Activated naive CD4-positive, alpha-beta T cell treated with anti-CD3 and anti-CD28 coated beads, Interleukin-2, amount 50 U/mL, for 24 hours (primary cell): ENCODE measurements at regions not wholly inside any gene's neighbourhood (a gene's known extent, or its start where the extent isn't known, plus 50 kb on each side); places are given as distances from the start of the nearest gene placed in this dataset.
"Not testable (repeated sequence)": the region's sequence is repeated elsewhere in the genome, so short reads cannot be mapped to it uniquely, and the experiment has no call there.

ENCODE experiments used
- H3K27ac Mint-ChIP-seq: one replicate; pipeline ENCODE4 v1.8.0; 2021; ENCODE audit warnings: mild to moderate bottlenecking, mixed read lengths
- H3K27me3 Mint-ChIP-seq: one replicate; pipeline ENCODE4 v1.8.0; 2021; ENCODE audit warnings: mixed read lengths
- H3K36me3 Mint-ChIP-seq: one replicate; pipeline ENCODE4 v1.8.0; 2021; ENCODE audit warnings: mixed read lengths
- H3K4me1 Mint-ChIP-seq: one replicate; pipeline ENCODE4 v1.8.0; 2021; ENCODE audit warnings: mixed read lengths
- H3K4me3 Mint-ChIP-seq: one replicate; pipeline ENCODE4 v1.8.0; 2021; ENCODE audit warnings: mild to moderate bottlenecking, mixed read lengths
- H3K9me3 Mint-ChIP-seq: one replicate; pipeline ENCODE4 v1.8.0; 2021; ENCODE audit warnings: mixed read lengths

- H3K4me3 Mint-ChIP-seq, result no peak overlapping the region
- peaks cover 3% of the 10 kb centered on the region for H3K9me3 Mint-ChIP-seq
- H3K36me3 Mint-ChIP-seq, result no peaks in the 10 kb centered on the region
- H3K27me3 Mint-ChIP-seq, result peaks cover 21% of the 10 kb centered on the region
- peaks cover 44% of the 10 kb centered on the region for H3K4me1 Mint-ChIP-seq
- no peak overlapping the region for H3K27ac Mint-ChIP-seq
Measured at GRCh38 chr9:117826837-117827236, 122.6 kb downstream of the TLR4 start.

- H3K9me3 Mint-ChIP-seq, result peaks cover 3% of the 10 kb centered on the region
- no peaks in the 10 kb centered on the region for H3K36me3 Mint-ChIP-seq
- H3K4me1 Mint-ChIP-seq, result peaks cover 44% of the 10 kb centered on the region
- H3K27me3 Mint-ChIP-seq, result peaks cover 21% of the 10 kb centered on the region
- H3K4me3 Mint-ChIP-seq, result no peak overlapping the region
- H3K27ac Mint-ChIP-seq, result peak overlapping the region; percentile 52
Measured at GRCh38 chr9:117827456-117827855, 123.3 kb downstream of the TLR4 start.

GRCh38 chr9:117828466-117828865 lies 124.3 kb downstream of the TLR4 start:
- Mint-ChIP-seq H3K4me3 (no peak overlapping the region), H3K36me3 (no peaks in the 10 kb centered on the region), H3K9me3 (peaks cover 3% of the 10 kb centered on the region), H3K27me3 (peaks cover 16% of the 10 kb centered on the region), H3K4me1 (peaks cover 38% of the 10 kb centered on the region), H3K27ac (no peak overlapping the region)

- Mint-ChIP-seq H3K36me3 (no peaks in the 10 kb centered on the region), H3K4me1 (peaks cover 10% of the 10 kb centered on the region), H3K4me3 (no peak overlapping the region), H3K9me3 (no peaks in the 10 kb centered on the region), H3K27me3 (peaks cover 9% of the 10 kb centered on the region), H3K27ac (no peak overlapping the region)
Measured at GRCh38 chr9:117835798-117836197, 131.6 kb downstream of the TLR4 start.

GRCh38 chr9:117839862-117840261 lies 135.7 kb downstream of the TLR4 start:
- Mint-ChIP-seq H3K27ac (no peak overlapping the region), H3K9me3 (no peaks in the 10 kb centered on the region), H3K4me3 (no peak overlapping the region), H3K36me3 (no peaks in the 10 kb centered on the region), H3K27me3 (peaks cover 7% of the 10 kb centered on the region), H3K4me1 (peaks cover 12% of the 10 kb centered on the region)

- H3K36me3 Mint-ChIP-seq, H3K9me3 Mint-ChIP-seq, H3K4me1 Mint-ChIP-seq, H3K4me3 Mint-ChIP-seq, H3K27me3 Mint-ChIP-seq, H3K27ac Mint-ChIP-seq: not testable (repeated sequence)
Measured at GRCh38 chr9:117851836-117852461, 147.7 kb downstream of the TLR4 start.

- Mint-ChIP-seq H3K4me1 (no peaks in the 10 kb centered on the region), H3K27ac (no peak overlapping the region), H3K9me3 (no peaks in the 10 kb centered on the region), H3K36me3 (no peaks in the 10 kb centered on the region), H3K4me3 (no peak overlapping the region), H3K27me3 (no peaks in the 10 kb centered on the region)
Measured at GRCh38 chr9:117858561-117858960, 154.4 kb downstream of the TLR4 start.

- H3K27me3 Mint-ChIP-seq, result peaks cover 4% of the 10 kb centered on the region
- no peak overlapping the region for H3K27ac Mint-ChIP-seq
- no peak overlapping the region for H3K4me3 Mint-ChIP-seq
- no peaks in the 10 kb centered on the region for H3K4me1 Mint-ChIP-seq
- no peaks in the 10 kb centered on the region for H3K36me3 Mint-ChIP-seq
- H3K9me3 Mint-ChIP-seq, result no peaks in the 10 kb centered on the region
Measured at GRCh38 chr9:117860849-117861248, 156.6 kb downstream of the TLR4 start.

- no peak overlapping the region for H3K4me3 Mint-ChIP-seq
- H3K4me1 Mint-ChIP-seq, result no peaks in the 10 kb centered on the region
- no peak overlapping the region for H3K27ac Mint-ChIP-seq
- H3K36me3 Mint-ChIP-seq, result no peaks in the 10 kb centered on the region
- peaks cover 4% of the 10 kb centered on the region for H3K27me3 Mint-ChIP-seq
- H3K9me3 Mint-ChIP-seq, result no peaks in the 10 kb centered on the region
Measured at GRCh38 chr9:117864385-117865057, 160.3 kb downstream of the TLR4 start.

GRCh38 chr9:117868594-117868993 lies 164.4 kb downstream of the TLR4 start:
- H3K9me3 Mint-ChIP-seq, result no peaks in the 10 kb centered on the region

GRCh38 chr9:117869287-117869686 lies 165.1 kb downstream of the TLR4 start:
- H3K27ac Mint-ChIP-seq, result no peak overlapping the region
- no peak overlapping the region for H3K4me3 Mint-ChIP-seq
- no peaks in the 10 kb centered on the region for H3K4me1 Mint-ChIP-seq
- H3K9me3 Mint-ChIP-seq, result no peaks in the 10 kb centered on the region
- no peaks in the 10 kb centered on the region for H3K36me3 Mint-ChIP-seq
- H3K27me3 Mint-ChIP-seq, result peaks cover 6% of the 10 kb centered on the region

More at GRCh38 chr9:117868594-117868993, 164.4 kb downstream of the TLR4 start:
- Mint-ChIP-seq H3K27me3 (peaks cover 4% of the 10 kb centered on the region), H3K4me3 (no peak overlapping the region), H3K27ac (no peak overlapping the region), H3K36me3 (no peaks in the 10 kb centered on the region), H3K4me1 (no peaks in the 10 kb centered on the region)

GRCh38 chr9:117869712-117870111 lies 165.5 kb downstream of the TLR4 start:
- Mint-ChIP-seq H3K27me3 (peaks cover 6% of the 10 kb centered on the region), H3K4me1 (no peaks in the 10 kb centered on the region), H3K27ac (no peak overlapping the region), H3K4me3 (no peak overlapping the region), H3K36me3 (no peaks in the 10 kb centered on the region), H3K9me3 (no peaks in the 10 kb centered on the region)

- Mint-ChIP-seq H3K36me3 (no peaks in the 10 kb centered on the region), H3K4me1 (no peaks in the 10 kb centered on the region), H3K9me3 (no peaks in the 10 kb centered on the region), H3K4me3 (no peak overlapping the region), H3K27me3 (peaks cover 4% of the 10 kb centered on the region), H3K27ac (no peak overlapping the region)
Measured at GRCh38 chr9:117873664-117874063, 169.5 kb downstream of the TLR4 start.

GRCh38 chr9:117875886-117876285 lies 171.7 kb downstream of the TLR4 start:
- Mint-ChIP-seq H3K36me3 (no peaks in the 10 kb centered on the region), H3K27ac (no peak overlapping the region), H3K4me3 (no peak overlapping the region), H3K9me3 (no peaks in the 10 kb centered on the region), H3K27me3 (peaks cover 6% of the 10 kb centered on the region), H3K4me1 (no peaks in the 10 kb centered on the region)

- no peaks in the 10 kb centered on the region for H3K4me1 Mint-ChIP-seq
- no peaks in the 10 kb centered on the region for H3K9me3 Mint-ChIP-seq
- no peak overlapping the region for H3K27ac Mint-ChIP-seq
- peaks cover 5% of the 10 kb centered on the region for H3K27me3 Mint-ChIP-seq
- H3K36me3 Mint-ChIP-seq, result no peaks in the 10 kb centered on the region
- H3K4me3 Mint-ChIP-seq, result no peak overlapping the region
Measured at GRCh38 chr9:117882171-117882570, 178.0 kb downstream of the TLR4 start.

GRCh38 chr9:117886616-117887015 lies 182.4 kb downstream of the TLR4 start:
- Mint-ChIP-seq H3K4me3 (no peak overlapping the region), H3K27ac (no peak overlapping the region), H3K9me3 (no peaks in the 10 kb centered on the region), H3K27me3 (peaks cover 3% of the 10 kb centered on the region), H3K4me1 (no peaks in the 10 kb centered on the region), H3K36me3 (no peaks in the 10 kb centered on the region)

- Mint-ChIP-seq H3K9me3 (no peaks in the 10 kb centered on the region), H3K4me1 (no peaks in the 10 kb centered on the region), H3K36me3 (no peaks in the 10 kb centered on the region), H3K27me3 (peaks cover 3% of the 10 kb centered on the region), H3K27ac (no peak overlapping the region), H3K4me3 (no peak overlapping the region)
Measured at GRCh38 chr9:117887383-117887782, 183.2 kb downstream of the TLR4 start.
